ENCODE measurements at regions not wholly inside any gene's neighbourhood (a gene's known extent, or its start where the extent isn't known, plus 50 kb on each side); places are given as distances from the start of the nearest gene placed in this dataset.

DNA sequence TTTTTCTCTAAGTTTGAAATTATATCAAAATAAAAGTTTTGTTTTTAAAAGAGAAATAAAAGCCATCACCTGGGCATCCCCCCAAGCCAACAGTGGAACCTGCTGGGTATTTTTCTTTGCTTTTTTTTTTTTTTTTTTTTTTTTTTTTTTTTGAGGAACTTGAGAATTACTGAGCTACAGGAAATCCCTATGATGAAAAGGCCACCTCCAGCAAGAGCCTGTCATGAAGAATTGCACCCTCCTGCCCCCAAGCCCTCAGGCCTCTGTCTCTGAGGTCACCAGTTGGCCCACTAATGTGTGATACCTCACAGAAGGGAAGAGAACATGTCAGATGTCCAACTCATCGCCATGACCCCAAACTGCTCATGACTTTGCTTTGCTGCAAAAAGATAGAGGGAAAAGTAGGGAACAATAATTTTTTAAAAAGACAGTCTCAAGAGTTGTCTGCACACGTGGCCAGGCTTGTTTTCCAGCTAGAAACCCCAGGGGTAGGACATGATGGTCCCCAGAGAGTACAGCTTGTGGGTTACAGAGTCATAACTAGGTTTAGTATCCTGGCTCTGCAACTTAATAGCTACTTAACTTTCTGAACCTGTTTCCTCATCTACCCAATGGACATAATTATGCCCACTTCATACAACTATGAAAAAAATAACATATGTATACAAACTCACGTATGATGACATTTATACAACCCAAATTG is 124.3 kb upstream of the EGLN3 start:
- H3K27me3 ChIP-seq (ENCODE audit: control insufficient read depth in 2 of 2, insufficient read depth in 1 of 2, low read length in 1 of 2): no peaks in the 10 kb centered on the region
- peaks cover 0 to 3% of the 10 kb centered on the region in 2 donors for H3K9me3 ChIP-seq (ENCODE audit: control insufficient read depth in 2 of 2, insufficient read depth in 1 of 2, low read length in 1 of 2)
- 69% methylated on average over 3 of the region's 3 CpGs for WGBS
- H3K4me3 ChIP-seq (ENCODE audit: low read length in 2 of 2): no peak overlapping the region
- DNase-seq (ENCODE audit: low read depth in 6 of 9, low spot score in 9 of 9): no peak
- no peak overlapping the region for H3K27ac ChIP-seq (ENCODE audit: low read depth in 1 of 2, low read length in 1 of 2)
- H3K36me3 ChIP-seq (ENCODE audit: control insufficient read depth in 2 of 2, insufficient read depth in 2 of 2, low read length in 1 of 2): no peaks in the 10 kb centered on the region
- H3K4me1 ChIP-seq (ENCODE audit: control insufficient read depth in 2 of 2, insufficient read depth in 2 of 2, low read length in 2 of 2): no peaks in the 10 kb centered on the region

DNA sequence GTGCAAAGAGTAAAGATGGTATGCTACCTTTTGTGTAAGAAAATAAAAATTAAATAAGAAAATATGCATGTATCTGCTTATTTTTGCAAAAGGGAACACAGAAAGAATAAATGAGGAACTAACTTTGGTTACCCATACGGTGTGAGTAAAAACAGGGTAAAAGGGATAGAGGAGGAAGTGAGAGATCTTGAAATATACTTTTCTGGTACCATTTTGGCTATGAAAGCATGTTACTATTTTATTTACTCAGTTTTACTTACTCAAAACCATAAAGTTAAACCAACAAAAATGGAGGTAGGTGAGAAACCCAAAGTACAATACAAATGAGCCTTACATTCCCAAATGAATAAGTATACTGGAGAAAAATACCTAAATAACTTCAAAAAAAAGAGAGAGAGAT is 122.0 kb upstream of the EGLN3 start:
- 38% methylated on average over 1 of the region's 1 CpG for WGBS

DNA sequence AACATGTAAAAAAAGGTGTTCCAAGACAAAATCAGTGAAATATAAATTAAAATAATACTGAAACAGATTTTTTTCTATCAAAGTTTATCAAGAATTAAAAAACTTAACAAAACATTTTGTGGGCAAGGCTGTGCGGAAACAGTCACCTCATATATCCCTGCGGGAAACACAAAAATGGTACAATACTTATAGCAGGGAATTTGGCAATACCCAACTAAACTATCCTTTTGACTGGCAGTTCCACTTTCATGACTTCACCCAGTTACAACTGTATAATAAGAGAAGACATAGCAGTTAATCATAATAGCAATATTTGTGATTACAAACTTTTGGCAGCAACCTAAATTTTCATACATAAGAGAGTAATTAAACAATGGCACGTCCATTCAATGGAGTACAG is 121.5 kb upstream of the EGLN3 start:
- Histone ChIP-seq H3K4me3 (ENCODE audit: low read length in 2 of 2) (no peak overlapping the region), H3K36me3 (ENCODE audit: control insufficient read depth in 2 of 2, insufficient read depth in 2 of 2, low read length in 1 of 2) (no peaks in the 10 kb centered on the region), H3K27me3 (ENCODE audit: control insufficient read depth in 2 of 2, insufficient read depth in 1 of 2, low read length in 1 of 2) (no peaks in the 10 kb centered on the region), H3K27ac (ENCODE audit: low read depth in 1 of 2, low read length in 1 of 2) (no peak overlapping the region), H3K9me3 (ENCODE audit: control insufficient read depth in 2 of 2, insufficient read depth in 1 of 2, low read length in 1 of 2) (peaks cover 0 to 3% of the 10 kb centered on the region in 2 donors), H3K4me1 (ENCODE audit: control insufficient read depth in 2 of 2, insufficient read depth in 2 of 2, low read length in 2 of 2) (no peaks in the 10 kb centered on the region)
- DNase-seq (ENCODE audit: low read depth in 6 of 9, low spot score in 9 of 9): no peak
- WGBS: 98% methylated on average over 3 of the region's 3 CpGs

More for the DNA sequence above, 122.0 kb upstream of the EGLN3 start:
- no peaks in the 10 kb centered on the region for H3K27me3 ChIP-seq (ENCODE audit: control insufficient read depth in 2 of 2, insufficient read depth in 1 of 2, low read length in 1 of 2)
- H3K9me3 ChIP-seq (ENCODE audit: control insufficient read depth in 2 of 2, insufficient read depth in 1 of 2, low read length in 1 of 2): peaks cover 0 to 3% of the 10 kb centered on the region in 2 donors
- no peak overlapping the region for H3K4me3 ChIP-seq (ENCODE audit: low read length in 2 of 2)
- DNase-seq (ENCODE audit: low read depth in 6 of 9, low spot score in 9 of 9): no peak
- no peak overlapping the region for H3K27ac ChIP-seq (ENCODE audit: low read depth in 1 of 2, low read length in 1 of 2)
- H3K4me1 ChIP-seq (ENCODE audit: control insufficient read depth in 2 of 2, insufficient read depth in 2 of 2, low read length in 2 of 2): no peaks in the 10 kb centered on the region
- H3K36me3 ChIP-seq (ENCODE audit: control insufficient read depth in 2 of 2, insufficient read depth in 2 of 2, low read length in 1 of 2): no peaks in the 10 kb centered on the region

DNA sequence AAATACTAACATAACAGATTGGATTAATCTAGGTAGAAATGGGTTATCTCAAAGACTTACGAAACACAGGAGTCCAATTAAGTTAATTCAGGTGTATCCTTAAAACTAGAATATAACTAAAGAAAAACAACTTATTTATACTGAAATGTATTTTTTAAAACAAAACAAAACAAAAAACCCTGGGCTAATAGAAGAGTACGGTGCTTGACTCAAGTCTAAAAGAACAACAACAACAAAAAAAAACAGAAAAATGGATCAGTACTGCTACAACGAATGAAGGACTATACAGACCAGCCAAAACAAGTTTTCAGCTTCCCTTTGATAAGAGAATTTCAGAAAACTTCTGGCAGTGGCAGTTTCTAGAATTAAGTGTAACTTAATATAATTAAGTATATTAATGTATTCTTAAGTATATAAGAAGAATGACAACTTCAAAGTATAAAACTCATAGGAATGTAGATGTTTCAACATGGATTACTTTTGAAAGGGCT is 120.1 kb upstream of the EGLN3 start:
- no peaks in the 10 kb centered on the region for H3K36me3 ChIP-seq (ENCODE audit: control insufficient read depth in 2 of 2, insufficient read depth in 2 of 2, low read length in 1 of 2)
- H3K9me3 ChIP-seq (ENCODE audit: control insufficient read depth in 2 of 2, insufficient read depth in 1 of 2, low read length in 1 of 2): peaks cover 0 to 3% of the 10 kb centered on the region in 2 donors
- no peaks in the 10 kb centered on the region for H3K4me1 ChIP-seq (ENCODE audit: control insufficient read depth in 2 of 2, insufficient read depth in 2 of 2, low read length in 2 of 2)
- H3K27ac ChIP-seq (ENCODE audit: low read depth in 1 of 2, low read length in 1 of 2): no peak overlapping the region
- DNase-seq (ENCODE audit: low read depth in 6 of 9, low spot score in 9 of 9): no peak
- H3K4me3 ChIP-seq (ENCODE audit: low read length in 2 of 2): no peak overlapping the region
- WGBS: 97% methylated on average over 3 of the region's 3 CpGs
- no peaks in the 10 kb centered on the region for H3K27me3 ChIP-seq (ENCODE audit: control insufficient read depth in 2 of 2, insufficient read depth in 1 of 2, low read length in 1 of 2)

DNA sequence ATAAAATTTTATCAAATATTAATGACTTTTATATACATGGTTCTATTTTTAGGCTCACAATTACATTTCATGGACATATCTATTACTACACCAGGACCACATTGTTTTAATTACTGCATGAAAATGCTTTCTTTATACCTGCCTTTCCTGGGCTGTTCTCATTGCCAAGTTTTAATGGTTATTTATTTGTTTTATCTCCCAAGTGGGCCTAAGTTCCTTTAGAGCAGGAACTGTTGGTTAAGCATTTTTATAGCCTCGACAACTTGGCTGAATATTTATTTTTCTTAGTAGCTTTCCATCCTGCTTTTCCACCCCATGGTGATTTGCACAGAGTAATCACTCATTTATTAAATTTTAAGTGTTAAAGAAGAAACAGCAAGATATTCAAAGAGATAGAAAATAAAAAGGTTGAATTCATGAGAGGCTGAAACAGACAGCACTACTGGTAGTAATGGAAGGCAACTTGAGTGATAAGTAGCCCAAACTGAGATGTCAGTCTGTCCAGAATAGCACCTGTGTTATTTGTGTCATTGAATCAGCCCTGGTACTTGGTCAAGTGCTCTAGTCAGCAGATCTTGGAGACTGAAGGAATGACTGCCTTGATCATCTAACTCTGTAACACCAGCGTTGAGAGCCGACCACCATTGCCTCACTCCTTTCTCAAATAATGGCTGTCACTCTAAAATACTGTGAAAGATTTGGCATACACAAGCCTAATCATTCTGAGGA is 119.1 kb upstream of the EGLN3 start:
- H3K27ac ChIP-seq (ENCODE audit: low read depth in 1 of 2, low read length in 1 of 2): no peak overlapping the region
- WGBS: 86% methylated on average over 3 of the region's 3 CpGs
- no peak overlapping the region for H3K4me3 ChIP-seq (ENCODE audit: low read length in 2 of 2)
- H3K4me1 ChIP-seq (ENCODE audit: control insufficient read depth in 2 of 2, insufficient read depth in 2 of 2, low read length in 2 of 2): no peaks in the 10 kb centered on the region
- no peaks in the 10 kb centered on the region for H3K27me3 ChIP-seq (ENCODE audit: control insufficient read depth in 2 of 2, insufficient read depth in 1 of 2, low read length in 1 of 2)
- no peak for DNase-seq (ENCODE audit: low read depth in 6 of 9, low spot score in 9 of 9)
- H3K36me3 ChIP-seq (ENCODE audit: control insufficient read depth in 2 of 2, insufficient read depth in 2 of 2, low read length in 1 of 2): no peaks in the 10 kb centered on the region
- H3K9me3 ChIP-seq (ENCODE audit: control insufficient read depth in 2 of 2, insufficient read depth in 1 of 2, low read length in 1 of 2): peaks cover 0 to 3% of the 10 kb centered on the region in 2 donors

DNA sequence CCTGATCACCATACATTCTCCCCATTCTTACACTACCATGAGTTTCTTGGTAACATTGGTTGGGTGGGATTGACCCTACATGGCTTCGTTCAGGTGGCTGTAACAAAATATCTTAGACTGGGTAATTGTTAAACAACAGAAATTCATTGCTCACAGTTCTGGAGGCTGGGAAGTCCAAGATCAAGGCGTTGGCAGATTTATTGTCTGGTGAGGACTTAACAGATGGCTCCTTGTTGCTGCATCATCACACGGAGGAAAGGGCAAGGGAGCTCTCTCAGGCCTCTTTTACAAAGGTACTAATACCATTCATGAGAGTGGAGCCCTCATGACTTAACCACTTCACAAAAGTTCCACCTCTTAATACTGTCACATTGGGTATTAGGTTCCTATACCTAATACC is 116.7 kb upstream of the EGLN3 start:
- H3K4me1 ChIP-seq (ENCODE audit: control insufficient read depth in 2 of 2, insufficient read depth in 2 of 2, low read length in 2 of 2): no peaks in the 10 kb centered on the region
- H3K4me3 ChIP-seq (ENCODE audit: low read length in 2 of 2): no peak overlapping the region
- WGBS: 94% methylated on average over 3 of the region's 3 CpGs

DNA sequence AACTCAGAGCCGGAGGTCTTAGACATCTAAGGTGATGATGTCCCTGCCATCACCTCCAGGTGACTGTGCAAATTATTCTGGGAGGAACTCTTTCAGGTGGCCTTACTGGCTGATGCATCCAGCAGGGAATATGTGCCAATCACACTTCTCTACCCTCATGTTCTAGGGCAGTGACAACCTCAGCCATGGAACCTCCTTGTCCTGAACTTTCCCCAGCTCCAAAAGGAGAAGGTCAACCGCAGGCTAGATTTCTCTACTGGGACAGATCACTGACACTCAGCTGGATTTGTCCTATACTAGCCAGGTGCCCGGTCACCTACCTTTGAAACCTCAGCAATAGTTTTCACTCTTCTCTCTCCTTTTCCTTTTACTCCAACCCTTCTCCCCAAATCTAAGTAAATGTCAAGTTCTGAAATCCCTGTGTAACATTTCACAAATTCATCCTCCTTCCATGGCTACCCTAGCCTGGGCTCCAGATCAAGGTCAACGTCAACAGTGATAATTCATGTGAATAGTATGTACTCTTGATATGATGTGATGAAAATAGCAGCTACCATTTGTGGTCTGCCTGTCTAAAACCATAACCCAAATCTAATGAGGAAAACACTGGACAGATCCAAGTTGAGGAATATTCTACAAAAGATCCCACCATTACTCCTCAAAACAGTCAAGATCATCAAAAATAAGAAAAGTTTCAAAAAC is 115.0 kb upstream of the EGLN3 start:
- no peaks in the 10 kb centered on the region for H3K9me3 ChIP-seq (ENCODE audit: control insufficient read depth in 2 of 2, insufficient read depth in 1 of 2, low read length in 1 of 2)
- peaks cover 0 to 2% of the 10 kb centered on the region in 2 donors for H3K4me1 ChIP-seq (ENCODE audit: control insufficient read depth in 2 of 2, insufficient read depth in 2 of 2, low read length in 2 of 2)
- H3K27ac ChIP-seq (ENCODE audit: low read depth in 1 of 2, low read length in 1 of 2): no peak overlapping the region
- H3K4me3 ChIP-seq (ENCODE audit: low read length in 2 of 2): no peak overlapping the region
- 94% methylated on average over 4 of the region's 4 CpGs for WGBS
- DNase-seq (ENCODE audit: low read depth in 6 of 9, low spot score in 9 of 9): no peak
- no peaks in the 10 kb centered on the region for H3K36me3 ChIP-seq (ENCODE audit: control insufficient read depth in 2 of 2, insufficient read depth in 2 of 2, low read length in 1 of 2)
- H3K27me3 ChIP-seq (ENCODE audit: control insufficient read depth in 2 of 2, insufficient read depth in 1 of 2, low read length in 1 of 2): peaks cover 0 to 3% of the 10 kb centered on the region in 2 donors

More for the DNA sequence above, 116.7 kb upstream of the EGLN3 start:
- no peaks in the 10 kb centered on the region for H3K27me3 ChIP-seq (ENCODE audit: control insufficient read depth in 2 of 2, insufficient read depth in 1 of 2, low read length in 1 of 2)
- no peak for DNase-seq (ENCODE audit: low read depth in 6 of 9, low spot score in 9 of 9)
- H3K27ac ChIP-seq (ENCODE audit: low read depth in 1 of 2, low read length in 1 of 2): no peak overlapping the region
- H3K36me3 ChIP-seq (ENCODE audit: control insufficient read depth in 2 of 2, insufficient read depth in 2 of 2, low read length in 1 of 2): no peaks in the 10 kb centered on the region
- H3K9me3 ChIP-seq (ENCODE audit: control insufficient read depth in 2 of 2, insufficient read depth in 1 of 2, low read length in 1 of 2): peaks cover 0 to 3% of the 10 kb centered on the region in 2 donors

DNA sequence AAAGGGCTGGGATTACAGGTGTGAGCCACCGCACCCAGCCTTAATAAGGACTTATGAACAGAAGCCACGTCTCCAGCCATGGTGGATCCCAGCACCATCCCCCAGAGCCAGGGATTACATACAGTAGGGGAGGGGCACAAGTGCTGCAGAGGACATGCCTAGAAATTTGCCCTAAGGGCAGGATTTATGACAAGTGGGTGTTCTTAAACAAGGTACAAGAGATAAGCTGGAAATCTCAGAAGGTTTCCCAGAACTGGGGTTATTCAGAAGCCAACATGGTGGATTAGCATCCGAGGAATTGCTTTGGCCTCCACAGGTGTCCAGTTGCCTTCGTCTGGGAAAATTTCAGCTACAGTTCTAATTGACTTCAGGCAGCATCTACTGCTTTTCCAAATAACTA is 114.4 kb upstream of the EGLN3 start:
- 96% methylated on average over 4 of the region's 4 CpGs for WGBS
- no peak for DNase-seq (ENCODE audit: low read depth in 6 of 9, low spot score in 9 of 9)
- no peak overlapping the region for H3K27ac ChIP-seq (ENCODE audit: low read depth in 1 of 2, low read length in 1 of 2)
- H3K4me3 ChIP-seq (ENCODE audit: low read length in 2 of 2): no peak overlapping the region
- no peaks in the 10 kb centered on the region for H3K36me3 ChIP-seq (ENCODE audit: control insufficient read depth in 2 of 2, insufficient read depth in 2 of 2, low read length in 1 of 2)
- peaks cover 0 to 8% of the 10 kb centered on the region in 2 donors for H3K27me3 ChIP-seq (ENCODE audit: control insufficient read depth in 2 of 2, insufficient read depth in 1 of 2, low read length in 1 of 2)
- H3K9me3 ChIP-seq (ENCODE audit: control insufficient read depth in 2 of 2, insufficient read depth in 1 of 2, low read length in 1 of 2): no peaks in the 10 kb centered on the region
- H3K4me1 ChIP-seq (ENCODE audit: control insufficient read depth in 2 of 2, insufficient read depth in 2 of 2, low read length in 2 of 2): peaks cover 0 to 8% of the 10 kb centered on the region in 2 donors

DNA sequence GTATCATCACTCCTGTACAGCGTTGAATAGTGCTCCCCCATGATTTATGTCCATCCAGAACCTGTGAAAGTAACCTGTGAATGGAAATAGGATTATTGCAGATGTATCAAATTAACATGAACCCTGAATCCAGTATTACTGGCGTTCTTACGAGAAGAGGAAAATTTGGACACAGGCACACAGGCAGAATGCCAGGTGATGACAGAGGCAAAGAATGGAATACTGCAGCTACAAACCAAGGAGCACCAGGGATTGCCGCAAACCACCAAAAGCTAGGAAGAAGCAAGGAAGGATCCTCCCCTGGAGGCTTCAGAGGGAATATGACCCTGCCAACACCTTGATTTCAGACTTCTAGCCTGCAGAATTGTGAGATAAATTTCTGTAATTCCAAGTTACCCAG is 113.5 kb upstream of the EGLN3 start:
- Histone ChIP-seq H3K27ac (ENCODE audit: low read depth in 1 of 2, low read length in 1 of 2) (no peak overlapping the region), H3K9me3 (ENCODE audit: control insufficient read depth in 2 of 2, insufficient read depth in 1 of 2, low read length in 1 of 2) (no peaks in the 10 kb centered on the region), H3K27me3 (ENCODE audit: control insufficient read depth in 2 of 2, insufficient read depth in 1 of 2, low read length in 1 of 2) (peaks cover 7 to 15% of the 10 kb centered on the region in 2 donors), H3K36me3 (ENCODE audit: control insufficient read depth in 2 of 2, insufficient read depth in 2 of 2, low read length in 1 of 2) (no peaks in the 10 kb centered on the region), H3K4me1 (ENCODE audit: control insufficient read depth in 2 of 2, insufficient read depth in 2 of 2, low read length in 2 of 2) (peaks cover 0 to 12% of the 10 kb centered on the region in 2 donors), H3K4me3 (ENCODE audit: low read length in 2 of 2) (no peak overlapping the region)
- no peak for DNase-seq (ENCODE audit: low read depth in 6 of 9, low spot score in 9 of 9)
- WGBS: 80% methylated on average over 4 of the region's 4 CpGs

Measured in thymus (tissue), 11 donors.